T-helper 22 cell (primary cell): ENCODE measurements at regions not wholly inside any gene's neighbourhood (a gene's known extent, or its start where the extent isn't known, plus 50 kb on each side); places are given as distances from the start of the nearest gene placed in this dataset.

ENCODE experiments used
- DNase-seq: peaks from one replicate; pipeline ENCODE4 v3.0.0-alpha.2; 2020; ENCODE audit warnings: low read depth

- DNase-seq = no peak
Observed at GRCh38 chr10:129157185-129157584, 309.9 kb upstream of the MGMT start.

GRCh38 chr10:129161150-129161549 is 305.9 kb upstream of the MGMT start:
- no peak for DNase-seq

- no peak for DNase-seq
Observed at GRCh38 chr10:129163531-129163930, 303.5 kb upstream of the MGMT start.

- no peak for DNase-seq
Observed at GRCh38 chr10:129165076-129165720, 301.8 kb upstream of the MGMT start.

- no peak for DNase-seq
Observed at GRCh38 chr10:129165770-129166169, 301.3 kb upstream of the MGMT start.

GRCh38 chr10:129168660-129169059 is 298.4 kb upstream of the MGMT start:
- no peak for DNase-seq

GRCh38 chr10:129169115-129169514 is 297.9 kb upstream of the MGMT start:
- no peak for DNase-seq

- DNase-seq = no peak
Observed at GRCh38 chr10:129170812-129171211, 296.2 kb upstream of the MGMT start.

GRCh38 chr10:129171812-129172211 is 295.2 kb upstream of the MGMT start:
- DNase-seq = no peak

- no peak for DNase-seq
Observed at GRCh38 chr10:129174232-129175014, 292.6 kb upstream of the MGMT start.

- DNase-seq = no peak
Observed at GRCh38 chr10:129179245-129179971, 287.6 kb upstream of the MGMT start.

- DNase-seq = no peak
Observed at GRCh38 chr10:129179972-129180678, 286.9 kb upstream of the MGMT start.

- no peak for DNase-seq
Observed at GRCh38 chr10:129184196-129184595, 282.8 kb upstream of the MGMT start.

- no peak for DNase-seq
Observed at GRCh38 chr10:129187331-129187730, 279.7 kb upstream of the MGMT start.

GRCh38 chr10:129191797-129192196 is 275.2 kb upstream of the MGMT start:
- DNase-seq = no peak

- no peak for DNase-seq
Observed at GRCh38 chr10:129192344-129193128, 274.5 kb upstream of the MGMT start.

- no peak for DNase-seq
Observed at GRCh38 chr10:129193148-129193547, 273.9 kb upstream of the MGMT start.

- no peak for DNase-seq
Observed at GRCh38 chr10:129194181-129194870, 272.7 kb upstream of the MGMT start.

GRCh38 chr10:129199826-129200225 is 267.2 kb upstream of the MGMT start:
- DNase-seq = no peak

- no peak for DNase-seq
Observed at GRCh38 chr10:129203819-129204218, 263.2 kb upstream of the MGMT start.

GRCh38 chr10:129207297-129207696 is 259.7 kb upstream of the MGMT start:
- no peak for DNase-seq
